ENCODE measurements at regions not wholly inside any gene's neighbourhood (a gene's known extent, or its start where the extent isn't known, plus 50 kb on each side); places are given as distances from the start of the nearest gene placed in this dataset.

- TF ChIP-seq RAD21 (IDR thresholded peaks at IDR 0.05), result no peak
- TF ChIP-seq MAX (IDR thresholded peaks at IDR 0.05), result no peak
- no peak for TF ChIP-seq CTCF (IDR thresholded peaks at IDR 0.05; ENCODE audit: low read depth, low read length, missing input control)
- TF ChIP-seq ATF3 (IDR thresholded peaks at IDR 0.05), result no peak
- no peak for TF ChIP-seq SP1 (IDR thresholded peaks at IDR 0.05)
- TF ChIP-seq GABPA (IDR thresholded peaks at IDR 0.05 in 1 of 2, conservative IDR thresholded peaks at IDR 0.05 in 1 of 2), result no peak
- TF ChIP-seq JUND (IDR thresholded peaks at IDR 0.05), result no peak
- TF ChIP-seq EGR1 (IDR thresholded peaks at IDR 0.05; ENCODE audit: low read depth in 2 of 2), result no peak
- TF ChIP-seq FOXA1 (IDR thresholded peaks at IDR 0.05), result no peak
- no peak for TF ChIP-seq TAF1 (conservative IDR thresholded peaks at IDR 0.05)
- no peak for TF ChIP-seq ZBTB33 (IDR thresholded peaks at IDR 0.05)
- TF ChIP-seq HNF4G (IDR thresholded peaks at IDR 0.05), result no peak
- no peak for TF ChIP-seq HNF4A (conservative IDR thresholded peaks at IDR 0.05)
- TF ChIP-seq REST (IDR thresholded peaks at IDR 0.05), result no peak
Measured at GRCh38 chr2:2600366-2600765, 269.3 kb upstream of the MYT1L start.

All from liver (tissue), 3 donors.